Activated gamma-delta T cell treated with Interleukin-2 at 50 U/mL for 16 hours (primary cell): ENCODE measurements at regions not wholly inside any gene's neighbourhood (a gene's known extent, or its start where the extent isn't known, plus 50 kb on each side); places are given as distances from the start of the nearest gene placed in this dataset.
"Not testable (repeated sequence)": the region's sequence is repeated elsewhere in the genome, so short reads cannot be mapped to it uniquely, and the experiment has no call there.

Source experiments
- DNase-seq: peaks from one replicate; pipeline ENCODE4 v3.0.0-alpha.2; 2020

GRCh38 chr7:131957338-131958020 lies 401.1 kb upstream of the PODXL start:
- DNase-seq, result no peak

- DNase-seq, result no peak
Measured at GRCh38 chr7:131956864-131957263, 400.4 kb upstream of the PODXL start.

GRCh38 chr7:131955679-131956078 lies 399.3 kb upstream of the PODXL start:
- DNase-seq, result no peak

- no peak for DNase-seq
Measured at GRCh38 chr7:131953184-131953583, 396.8 kb upstream of the PODXL start.

- DNase-seq, result no peak
Measured at GRCh38 chr7:131952365-131952764, 395.9 kb upstream of the PODXL start.

- no peak for DNase-seq
Measured at GRCh38 chr7:131950758-131951157, 394.3 kb upstream of the PODXL start.

- DNase-seq, result no peak
Measured at GRCh38 chr7:131949659-131950058, 393.2 kb upstream of the PODXL start.

GRCh38 chr7:131948434-131949053 lies 392.1 kb upstream of the PODXL start:
- DNase-seq, result no peak

- DNase-seq, result no peak
Measured at GRCh38 chr7:131947661-131948060, 391.2 kb upstream of the PODXL start.

GRCh38 chr7:131945957-131946544 lies 389.6 kb upstream of the PODXL start:
- no peak for DNase-seq

GRCh38 chr7:131945313-131945911 lies 389.0 kb upstream of the PODXL start:
- DNase-seq, result no peak

GRCh38 chr7:131944556-131945069 lies 388.2 kb upstream of the PODXL start:
- DNase-seq, result no peak

- DNase-seq, result no peak
Measured at GRCh38 chr7:131943646-131944045, 387.2 kb upstream of the PODXL start.

- no peak for DNase-seq
Measured at GRCh38 chr7:131943211-131943610, 386.8 kb upstream of the PODXL start.

GRCh38 chr7:131942287-131943150 lies 386.1 kb upstream of the PODXL start:
- no peak for DNase-seq

- no peak for DNase-seq
Measured at GRCh38 chr7:131941291-131941690, 384.9 kb upstream of the PODXL start.

GRCh38 chr7:131940621-131941165 lies 384.3 kb upstream of the PODXL start:
- DNase-seq, result no peak

- not testable (repeated sequence) for DNase-seq
Measured at GRCh38 chr7:131938788-131939187, 382.4 kb upstream of the PODXL start.

GRCh38 chr7:131937868-131938267 lies 381.4 kb upstream of the PODXL start:
- no peak for DNase-seq

- no peak for DNase-seq
Measured at GRCh38 chr7:131935180-131935579, 378.8 kb upstream of the PODXL start.

GRCh38 chr7:131934452-131934851 lies 378.0 kb upstream of the PODXL start:
- no peak for DNase-seq

- DNase-seq, result no peak
Measured at GRCh38 chr7:131933751-131934289, 377.4 kb upstream of the PODXL start.
